AG10803 (cell line): ENCODE measurements at regions not wholly inside any gene's neighbourhood (a gene's known extent, or its start where the extent isn't known, plus 50 kb on each side); places are given as distances from the start of the nearest gene placed in this dataset.

ENCODE experiments used
- DNase-seq: peaks from one replicate; pipeline ENCODE4 v3.0.0; 2010; ENCODE audit warnings: low read depth
- H3K4me3 ChIP-seq: 2 replicates; pipeline ENCODE4 v1.5.1; 2011; ENCODE audit warnings: mild to moderate bottlenecking, low read length, control low read depth
- CTCF ChIP-seq: conservative IDR thresholded peaks from 2 replicates; pipeline ENCODE4 v1.5.1; 2011; ENCODE audit warnings: mild to moderate bottlenecking, low read length, control low read depth, inconsistent platforms

DNA sequence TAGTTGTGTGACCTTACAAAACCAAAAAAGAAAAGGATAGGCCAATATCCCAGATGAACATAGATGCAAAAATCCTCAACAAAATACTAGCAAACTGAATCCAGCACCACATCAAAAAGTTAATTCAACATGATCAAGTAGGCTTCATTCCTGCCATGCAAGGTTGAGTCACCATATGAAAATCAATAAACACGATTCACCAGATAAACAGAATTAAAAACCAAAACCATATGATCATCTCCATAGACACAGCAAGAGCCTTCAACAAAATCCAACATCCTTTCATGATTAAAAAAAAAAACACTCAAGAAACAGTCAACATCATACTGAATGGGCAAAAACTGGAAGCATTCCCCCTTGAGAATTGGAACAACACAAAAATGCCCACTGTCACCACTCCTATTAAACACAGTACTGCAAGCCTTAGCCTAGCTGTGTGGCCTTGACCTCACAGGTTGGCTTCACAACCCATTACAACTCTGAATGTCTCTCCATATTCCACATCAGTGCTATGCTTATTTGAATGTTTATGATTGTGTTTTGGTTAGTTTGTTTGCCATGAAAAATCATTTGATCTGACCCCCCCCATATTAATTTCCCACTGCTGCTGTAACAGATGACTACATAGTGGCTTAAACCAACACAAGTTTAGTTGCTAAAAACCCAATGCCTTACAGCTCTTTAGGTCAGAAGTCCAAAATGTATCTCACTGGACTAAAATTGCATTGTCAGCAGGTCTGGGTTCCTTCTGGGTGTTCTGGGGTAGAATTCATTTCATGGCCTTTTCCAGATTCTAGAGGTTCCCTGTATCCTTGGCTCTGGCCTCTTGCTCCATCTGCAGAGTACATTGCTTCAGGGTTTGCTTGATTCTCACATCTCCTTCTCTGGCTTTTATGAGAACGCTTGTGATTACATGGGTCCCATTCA is 257.1 kb upstream of the DYNLRB2 start:
- peak; percentile 56 for DNase-seq
- TF ChIP-seq CTCF, result no peak

DNA sequence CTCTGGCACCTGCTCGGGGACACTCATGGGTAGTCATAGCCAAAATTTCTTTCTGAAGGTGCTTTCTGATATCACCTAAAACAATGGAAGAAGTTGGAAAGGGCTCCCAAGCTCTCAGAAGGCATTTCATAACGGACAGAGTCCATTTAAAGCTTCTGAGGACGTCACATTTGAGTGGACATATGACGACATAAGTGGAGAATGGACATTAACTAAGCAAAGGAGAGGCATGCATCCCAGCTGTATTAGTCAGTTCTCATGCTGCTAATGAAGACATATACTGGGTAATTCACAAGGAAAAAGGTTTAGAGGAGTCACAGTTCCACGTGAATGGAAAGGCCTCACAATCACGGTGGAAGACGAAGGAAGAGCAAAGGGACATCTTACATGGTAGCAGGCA is 260.2 kb upstream of the DYNLRB2 start:
- DNase-seq, result no peak
- no peak for TF ChIP-seq CTCF
- no peak overlapping the region for H3K4me3 ChIP-seq

More for the DNA sequence above, 257.1 kb upstream of the DYNLRB2 start:
- H3K4me3 ChIP-seq, result no peak overlapping the region

DNA sequence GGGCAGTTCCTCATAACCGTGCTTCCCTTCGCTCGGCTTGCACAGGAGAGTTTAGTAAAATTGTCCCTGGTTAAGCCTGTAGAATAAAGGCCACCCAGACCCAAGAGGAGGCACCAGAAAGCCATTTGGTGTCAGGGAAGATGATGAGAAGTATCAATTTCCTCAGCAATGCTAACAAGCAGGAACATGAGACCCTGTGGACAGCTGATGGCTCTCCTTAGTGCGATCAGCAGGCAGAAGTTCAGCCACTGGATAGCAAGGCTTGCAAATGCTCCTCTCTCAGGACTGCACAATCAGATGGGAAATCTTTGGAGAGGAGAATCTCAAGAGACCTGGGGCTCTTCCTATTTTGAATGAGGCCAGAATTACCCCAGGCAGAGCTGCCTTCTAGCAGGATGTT is 261.1 kb upstream of the DYNLRB2 start:
- TF ChIP-seq CTCF, result no peak
- H3K4me3 ChIP-seq, result no peak overlapping the region
- DNase-seq, result no peak

DNA sequence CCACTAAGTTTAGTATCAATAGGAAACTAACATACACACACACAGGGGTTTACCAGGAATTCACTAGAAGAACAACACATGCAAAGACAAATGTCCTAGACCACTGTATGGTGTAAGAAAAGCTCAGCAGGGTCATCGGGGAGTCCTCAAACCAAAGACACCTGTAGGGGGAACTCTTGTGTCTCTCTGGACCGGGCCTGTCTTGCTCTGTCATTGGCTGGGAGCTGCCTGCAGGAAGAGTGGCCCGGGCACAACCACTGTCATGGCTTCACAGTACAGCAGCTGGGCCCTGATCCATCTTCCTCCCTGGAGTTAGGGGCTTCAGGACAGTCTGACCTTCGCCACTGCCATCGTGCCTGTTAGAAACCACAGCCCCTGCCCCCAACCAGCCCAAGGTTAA is 263.6 kb upstream of the DYNLRB2 start:
- DNase-seq, result no peak
- no peak overlapping the region for H3K4me3 ChIP-seq
- TF ChIP-seq CTCF, result no peak

- peak; percentile 94 for DNase-seq
- H3K4me3 ChIP-seq, result no peak overlapping the region
- no peak for TF ChIP-seq CTCF
Observed at GRCh38 chr16:80274576-80275191, 266.1 kb upstream of the DYNLRB2 start.

- H3K4me3 ChIP-seq, result no peak overlapping the region
- peak; percentile 87 for DNase-seq
- TF ChIP-seq CTCF, result no peak
Observed at GRCh38 chr16:80273635-80274538, 266.9 kb upstream of the DYNLRB2 start.
